Activated T-helper 9 cell treated with anti-CD3 and anti-CD28 coated beads, Interleukin-2, amount 50 U/mL, for 16 hours (primary cell): ENCODE measurements at regions not wholly inside any gene's neighbourhood (a gene's known extent, or its start where the extent isn't known, plus 50 kb on each side); places are given as distances from the start of the nearest gene placed in this dataset.
"Not testable (repeated sequence)": the region's sequence is repeated elsewhere in the genome, so short reads cannot be mapped to it uniquely, and the experiment has no call there.

Source experiments
- DNase-seq: peaks from one replicate; pipeline ENCODE4 v3.0.0-alpha.2; 2020; ENCODE audit warnings: low read depth

GRCh38 chr13:22979952-22980351, 200.8 kb upstream of the SGCG start:
- no peak for DNase-seq

DNA sequence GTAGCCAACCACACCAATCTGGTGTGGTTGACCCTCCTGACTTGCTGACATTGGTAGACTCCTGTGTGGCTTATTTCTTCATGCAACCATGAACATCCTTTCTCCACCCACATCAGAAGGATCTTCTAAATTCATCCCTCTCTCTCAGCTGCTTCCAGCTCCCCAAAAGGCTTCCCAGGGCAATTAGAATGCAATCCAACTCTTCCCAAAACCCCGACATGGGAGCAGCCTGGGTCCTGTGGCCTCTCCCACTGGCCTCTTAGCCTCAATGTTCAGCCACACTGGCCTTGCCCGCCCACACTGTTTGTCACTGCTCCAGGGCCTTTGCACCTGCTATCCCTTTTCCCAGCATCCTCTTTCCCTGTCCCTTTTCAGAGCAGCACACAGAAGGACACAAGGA, 199.8 kb upstream of the SGCG start:
- no peak for DNase-seq

DNA sequence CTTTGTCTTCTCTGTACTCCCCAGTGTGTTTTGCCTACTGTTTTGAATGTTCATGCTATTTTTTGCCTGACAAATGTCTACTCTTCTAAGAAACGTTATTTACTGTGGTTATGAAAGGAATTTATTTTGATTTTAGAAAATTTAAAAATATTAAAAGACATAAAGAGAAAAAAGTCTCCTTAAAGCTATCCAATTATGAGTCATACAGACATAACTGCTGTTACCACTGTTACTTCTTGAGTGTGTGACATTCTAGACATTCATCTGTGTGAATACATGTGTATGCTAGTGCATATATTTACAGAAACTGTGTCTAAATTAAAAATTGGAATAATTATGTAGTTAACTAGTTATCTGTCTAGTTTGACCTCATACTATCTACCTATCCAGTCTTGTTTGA, 187.6 kb upstream of the SGCG start:
- DNase-seq, result no peak

GRCh38 chr13:23003446-23003845, 177.3 kb upstream of the SGCG start:
- DNase-seq, result no peak

GRCh38 chr13:23007426-23007825, 173.4 kb upstream of the SGCG start:
- DNase-seq, result no peak

- DNase-seq, result no peak
Observed at GRCh38 chr13:23018143-23018542, 162.6 kb upstream of the SGCG start.

DNA sequence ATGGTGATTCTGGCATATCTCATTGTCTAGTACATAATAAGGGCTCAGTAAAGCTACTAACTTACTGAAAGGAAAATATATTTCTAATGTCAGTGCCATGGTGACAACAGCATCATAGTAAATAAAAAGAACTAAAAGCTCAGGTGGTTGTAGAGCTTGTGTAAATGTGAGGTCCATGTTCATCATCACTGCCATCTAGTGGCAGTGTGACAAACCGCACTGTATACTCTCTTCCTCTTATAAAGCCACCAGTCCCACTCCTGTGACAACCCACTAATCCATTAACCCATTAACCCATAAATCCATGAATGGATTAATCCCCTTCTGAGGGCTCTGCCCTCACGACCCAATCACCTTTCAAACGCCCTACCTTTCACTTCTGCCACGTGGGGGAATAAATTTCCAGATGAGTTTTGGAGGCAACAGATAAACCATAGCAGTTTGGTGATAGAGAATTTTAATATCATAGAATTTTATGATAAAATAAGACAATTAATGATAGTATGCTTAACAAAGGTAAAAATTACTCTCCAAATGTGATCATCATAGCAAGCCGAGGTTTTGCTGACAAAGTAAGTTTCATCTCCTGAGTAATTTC, 160.4 kb upstream of the SGCG start:
- no peak for DNase-seq

DNA sequence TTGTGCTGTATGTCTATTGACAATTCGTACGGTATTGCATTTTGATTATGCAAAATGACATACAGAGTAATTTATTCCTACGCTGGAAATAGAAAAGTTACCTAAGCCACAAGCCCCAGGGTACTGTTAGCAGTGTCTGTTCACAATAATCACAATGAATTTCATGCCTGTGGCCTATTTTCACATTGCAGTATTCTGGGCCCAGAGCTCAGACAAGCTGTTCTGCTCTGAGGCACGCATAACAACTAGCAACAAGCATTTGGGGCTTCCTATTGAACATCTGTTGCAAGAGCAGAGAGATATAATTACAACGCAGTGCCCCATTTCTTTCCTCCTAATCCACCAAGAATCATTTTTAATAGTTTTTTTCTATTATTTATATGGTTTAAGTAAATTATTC, 158.9 kb upstream of the SGCG start:
- DNase-seq, result no peak

GRCh38 chr13:23022704-23023103, 158.1 kb upstream of the SGCG start:
- no peak for DNase-seq

DNA sequence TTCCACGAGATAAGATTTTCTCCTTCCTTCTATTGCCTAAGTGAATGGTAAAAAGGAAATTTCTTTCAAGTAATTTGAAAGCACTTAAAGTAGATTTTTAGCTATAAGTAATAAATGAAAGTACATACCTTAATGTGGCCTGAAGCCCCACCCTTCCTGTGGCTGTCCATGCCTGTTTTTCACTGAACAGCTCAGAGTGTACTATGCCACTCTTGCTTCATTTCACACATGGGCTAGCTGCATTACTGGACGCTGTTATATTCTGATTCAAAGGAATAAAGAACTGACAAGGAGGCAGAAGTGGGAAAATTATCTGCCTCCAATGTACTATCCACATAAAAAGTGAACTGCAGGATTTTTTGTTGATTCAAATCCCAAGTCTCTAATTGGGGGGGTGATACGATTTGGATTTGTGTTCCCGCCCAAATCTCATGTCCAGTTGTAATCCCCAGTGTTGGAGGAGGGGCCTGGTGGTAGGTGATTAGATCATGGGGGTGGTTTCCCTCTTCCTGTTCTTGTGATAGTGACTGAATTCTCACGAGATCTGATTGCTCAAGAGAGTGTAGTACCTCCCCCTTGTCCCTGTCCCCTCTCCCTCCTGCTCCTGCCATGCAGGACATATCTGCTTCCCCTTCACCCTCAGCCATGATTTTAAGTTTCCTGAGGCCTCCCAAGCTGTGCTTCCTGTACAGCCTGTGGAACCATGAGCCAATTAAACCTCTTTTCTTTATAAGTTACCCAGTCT, 154.7 kb upstream of the SGCG start:
- no peak for DNase-seq

DNA sequence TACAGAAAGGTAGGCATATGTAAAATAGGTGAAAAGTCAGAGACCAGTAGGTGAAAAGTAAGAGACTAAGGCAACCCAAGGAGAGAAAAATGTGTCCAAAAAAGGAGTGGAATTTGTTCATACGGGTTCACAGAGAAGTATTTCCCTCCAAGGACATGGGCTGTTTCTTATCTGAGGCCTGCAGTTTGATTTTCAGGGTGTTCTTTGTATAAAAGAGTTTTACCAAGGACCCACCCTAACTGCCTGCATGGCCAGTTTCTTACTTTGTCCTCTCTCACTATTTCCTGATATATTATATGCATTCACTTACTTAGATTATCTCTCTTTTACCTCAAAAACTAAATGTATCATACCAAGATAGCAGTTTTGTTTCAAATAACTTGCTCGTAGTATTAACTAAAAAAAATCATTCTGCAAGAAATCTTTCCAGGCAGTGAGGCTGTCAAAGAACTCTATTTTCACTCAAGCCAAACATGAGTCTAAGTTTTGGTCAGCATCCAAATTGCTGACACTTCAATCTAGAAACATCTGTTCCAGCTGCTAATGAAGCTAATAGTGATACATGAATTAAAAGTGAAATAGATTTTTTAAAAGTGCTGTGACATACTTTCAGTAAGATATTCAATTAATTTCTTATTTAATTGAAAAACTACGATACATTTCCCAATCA, 141.4 kb upstream of the SGCG start:
- no peak for DNase-seq

DNA sequence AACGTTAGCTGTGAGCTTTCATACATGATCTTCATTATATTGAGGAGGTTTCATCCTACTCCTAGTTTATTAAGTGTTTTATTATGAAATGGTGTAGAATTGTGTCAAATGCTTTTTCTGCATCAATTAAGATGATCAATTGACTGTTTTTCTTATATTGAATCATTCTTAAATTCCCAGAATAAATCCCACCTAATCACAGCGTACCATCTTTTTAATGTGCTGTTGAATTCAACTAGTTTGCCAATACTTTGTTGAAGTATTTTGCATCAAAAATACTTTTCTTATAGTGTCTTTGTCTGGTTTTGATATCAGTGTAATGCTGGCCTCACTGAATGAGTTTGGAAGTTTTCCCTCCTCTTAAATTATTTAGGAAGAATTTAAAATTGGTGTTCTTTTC, 138.6 kb upstream of the SGCG start:
- no peak for DNase-seq

- DNase-seq, result no peak
Observed at GRCh38 chr13:23044906-23045305, 135.9 kb upstream of the SGCG start.

DNA sequence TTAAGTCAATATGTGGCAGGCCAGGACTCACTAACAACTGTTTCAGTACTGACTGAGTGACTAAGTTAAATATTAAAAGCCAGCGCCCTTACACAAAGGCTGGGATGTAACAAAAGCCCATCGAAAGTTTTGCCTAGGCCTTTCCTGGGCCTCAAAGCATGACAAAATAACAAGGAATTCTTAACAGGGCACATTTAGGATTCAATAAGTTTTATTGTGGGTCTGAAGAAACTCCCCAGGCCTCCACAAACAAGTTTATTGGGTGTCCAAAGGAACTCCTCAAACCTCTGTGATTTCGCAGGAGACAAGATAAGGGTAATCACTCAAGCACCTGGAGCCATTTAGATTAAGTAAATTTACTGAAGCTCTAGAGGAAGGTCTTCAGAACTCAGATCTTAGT, 130.7 kb upstream of the SGCG start:
- DNase-seq, result no peak

DNA sequence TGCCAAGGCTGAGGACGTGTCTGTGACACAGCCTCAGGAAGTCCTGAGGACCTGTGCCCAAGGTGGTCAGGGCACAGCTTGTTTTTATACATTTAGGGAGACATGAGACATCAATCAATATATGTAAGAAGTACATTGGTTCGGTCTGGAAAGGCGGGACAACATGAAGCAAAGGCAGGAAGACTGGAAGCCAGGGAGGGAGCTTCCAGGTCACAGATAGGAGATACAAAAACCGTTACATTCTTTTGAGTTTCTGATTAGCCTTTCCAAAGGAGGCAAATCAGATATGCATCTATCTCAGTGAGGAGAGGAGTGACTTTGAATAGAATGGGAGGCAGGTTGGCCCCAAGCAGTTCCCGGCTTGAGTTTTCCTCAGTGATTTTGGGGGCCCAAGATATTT, 127.1 kb upstream of the SGCG start:
- DNase-seq, result not testable (repeated sequence)

GRCh38 chr13:23059173-23059572, 121.6 kb upstream of the SGCG start:
- DNase-seq, result no peak

DNA sequence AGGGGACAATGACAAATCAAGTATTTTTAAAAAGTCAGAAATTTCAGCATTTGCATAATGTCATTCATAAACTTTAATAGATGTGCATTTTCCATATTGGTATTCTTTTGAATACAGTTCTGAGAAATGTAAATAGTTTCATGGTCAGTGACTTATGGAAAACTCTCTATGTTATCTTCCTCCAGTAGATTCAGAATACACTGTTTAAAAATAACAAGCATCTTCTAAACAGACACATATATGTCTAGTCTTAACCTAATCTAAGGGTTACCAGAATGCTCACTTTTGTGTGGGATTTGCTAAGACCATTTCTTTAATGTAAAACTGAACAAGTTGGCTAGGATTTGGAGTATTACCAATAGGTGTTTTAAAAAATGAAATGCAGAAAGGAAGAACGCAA, 119.8 kb upstream of the SGCG start:
- DNase-seq, result no peak

DNA sequence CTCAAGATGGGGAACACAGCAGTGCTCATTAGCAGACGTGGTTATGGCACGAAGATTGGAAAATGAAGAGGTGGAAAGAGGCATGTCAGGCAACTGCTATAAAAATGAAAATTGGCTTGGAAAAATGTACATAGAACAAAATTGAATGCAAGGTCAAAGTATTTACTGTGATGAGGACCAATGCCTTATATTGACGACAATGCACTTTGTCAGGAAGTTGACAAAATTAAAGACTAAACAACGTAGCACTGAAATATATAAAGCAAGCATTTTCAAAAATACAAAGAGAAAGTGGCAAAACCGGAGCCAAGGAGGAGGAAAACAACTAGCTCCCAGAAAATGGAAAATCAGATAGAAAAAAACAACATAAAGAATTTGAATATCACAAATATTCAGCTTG, 113.7 kb upstream of the SGCG start:
- DNase-seq, result no peak

- no peak for DNase-seq
Observed at GRCh38 chr13:23069566-23069965, 111.2 kb upstream of the SGCG start.

- no peak for DNase-seq
Observed at GRCh38 chr13:23074075-23074828, 106.5 kb upstream of the SGCG start.

GRCh38 chr13:23081220-23081619, 99.6 kb upstream of the SGCG start:
- DNase-seq, result no peak

- DNase-seq, result no peak
Observed at GRCh38 chr13:23081901-23082300, 98.9 kb upstream of the SGCG start.
